Right atrium auricular region (tissue), 2 donors: ENCODE measurements at regions not wholly inside any gene's neighbourhood (a gene's known extent, or its start where the extent isn't known, plus 50 kb on each side); places are given as distances from the start of the nearest gene placed in this dataset.

Source experiments
- DNase-seq: peaks from one replicate; pipeline ENCODE4 v3.0.0-alpha.2; 2019; ENCODE audit warnings: low spot score
- H3K27ac ChIP-seq, 2 donors: fragments of 200-600 bp; sonication (generic); 1 replicate in 1 of 2; 2 replicates in 1 of 2; pipeline ENCODE4 v1.5.1; 2016 to 2019
- H3K27me3 ChIP-seq, 2 donors: fragments of 200-600 bp; sonication (generic); one replicate each; pipeline versions ENCODE4 v1.5.1 to v1.6.0; 2017 to 2019
- H3K36me3 ChIP-seq: fragments of 200-600 bp; sonication (generic); one replicate; pipeline ENCODE4 v1.5.1; 2016
- H3K4me1 ChIP-seq, 2 donors: fragments of 200-600 bp; sonication (generic); one replicate each; pipeline versions ENCODE4 v1.5.1 to v1.6.0; 2017 to 2019
- H3K4me3 ChIP-seq, 2 donors: fragments of 200-600 bp; sonication (generic); 1 replicate in 1 of 2; 2 replicates in 1 of 2; pipeline ENCODE4 v1.5.1; 2017 to 2019; ENCODE audit warnings: mild to moderate bottlenecking in 1 of 2, moderate library complexity in 1 of 2
- H3K9me3 ChIP-seq, 2 donors: fragments of 200-600 bp; sonication (generic); one replicate each; pipeline ENCODE4 v1.5.1; 2019
- CTCF ChIP-seq, 2 donors: fragments of 200-600 bp; sonication (generic); IDR thresholded peaks; one replicate each; pipeline ENCODE4 v1.5.1; 2019; ENCODE audit warnings: antibody characterized with exemption in 2 of 2

GRCh38 chr21:25496825-25497482 lies 110.3 kb downstream of the MRPL39 start:
- no peak for TF ChIP-seq CTCF (IDR thresholded peaks at IDR 0.05)
- Histone ChIP-seq H3K27ac (no peak overlapping the region), H3K4me1 (no peaks in the 10 kb centered on the region), H3K9me3 (no peaks in the 10 kb centered on the region), H3K4me3 (no peak overlapping the region), H3K36me3 (no peaks in the 10 kb centered on the region), H3K27me3 (no peaks in the 10 kb centered on the region)
- no peak for DNase-seq

GRCh38 chr21:25494804-25495203 lies 112.5 kb downstream of the MRPL39 start:
- H3K27ac ChIP-seq: no peak overlapping the region
- H3K9me3 ChIP-seq: no peaks in the 10 kb centered on the region
- DNase-seq: no peak
- TF ChIP-seq CTCF (IDR thresholded peaks at IDR 0.05): no peak
- H3K36me3 ChIP-seq: no peaks in the 10 kb centered on the region
- no peaks in the 10 kb centered on the region for H3K27me3 ChIP-seq
- H3K4me1 ChIP-seq: no peaks in the 10 kb centered on the region
- no peak overlapping the region for H3K4me3 ChIP-seq

- no peaks in the 10 kb centered on the region for H3K36me3 ChIP-seq
- no peak overlapping the region for H3K27ac ChIP-seq
- TF ChIP-seq CTCF (IDR thresholded peaks at IDR 0.05): no peak
- H3K27me3 ChIP-seq: no peaks in the 10 kb centered on the region
- H3K4me3 ChIP-seq: no peak overlapping the region
- no peaks in the 10 kb centered on the region for H3K9me3 ChIP-seq
- H3K4me1 ChIP-seq: no peaks in the 10 kb centered on the region
- DNase-seq: no peak
These were observed 113.6 kb downstream of the MRPL39 start for GRCh38 chr21:25493722-25494121.

GRCh38 chr21:25491267-25491666 lies 116.0 kb downstream of the MRPL39 start:
- H3K9me3 ChIP-seq: no peaks in the 10 kb centered on the region
- DNase-seq: no peak
- no peak overlapping the region for H3K27ac ChIP-seq
- no peak overlapping the region for H3K4me3 ChIP-seq
- no peaks in the 10 kb centered on the region for H3K4me1 ChIP-seq
- TF ChIP-seq CTCF (IDR thresholded peaks at IDR 0.05): no peak
- no peaks in the 10 kb centered on the region for H3K27me3 ChIP-seq
- H3K36me3 ChIP-seq: no peaks in the 10 kb centered on the region

GRCh38 chr21:25490742-25491141 lies 116.5 kb downstream of the MRPL39 start:
- H3K4me3 ChIP-seq: no peak overlapping the region
- no peak for DNase-seq
- H3K4me1 ChIP-seq: no peaks in the 10 kb centered on the region
- H3K9me3 ChIP-seq: no peaks in the 10 kb centered on the region
- no peak overlapping the region for H3K27ac ChIP-seq
- H3K27me3 ChIP-seq: no peaks in the 10 kb centered on the region
- H3K36me3 ChIP-seq: no peaks in the 10 kb centered on the region
- TF ChIP-seq CTCF (IDR thresholded peaks at IDR 0.05): no peak

GRCh38 chr21:25489673-25490072 lies 117.6 kb downstream of the MRPL39 start:
- H3K9me3 ChIP-seq: no peaks in the 10 kb centered on the region
- H3K36me3 ChIP-seq: no peaks in the 10 kb centered on the region
- no peak overlapping the region for H3K27ac ChIP-seq
- no peaks in the 10 kb centered on the region for H3K4me1 ChIP-seq
- DNase-seq: no peak
- TF ChIP-seq CTCF (IDR thresholded peaks at IDR 0.05): no peak
- no peak overlapping the region for H3K4me3 ChIP-seq
- no peaks in the 10 kb centered on the region for H3K27me3 ChIP-seq
